Neural cell (in vitro differentiated cells): ENCODE measurements at regions not wholly inside any gene's neighbourhood (a gene's known extent, or its start where the extent isn't known, plus 50 kb on each side); places are given as distances from the start of the nearest gene placed in this dataset.

Experiments used
- H2AFZ ChIP-seq: fragments of 200-600, 300-800 bp; sonication (generic), shearing (Covaris generic); 2 replicates; pipeline ENCODE4 v1.6.0; 2014; ENCODE audit warnings: low read depth, mild to moderate bottlenecking, antibody characterized with exemption, low read length, moderate library complexity
- H3F3A ChIP-seq: fragments of 200-600 bp; shearing (Covaris generic); 2 replicates; pipeline ENCODE4 v1.6.1; 2016; ENCODE audit warnings: mild to moderate bottlenecking, moderate library complexity, mixed read lengths, antibody characterized with exemption, low read length; ENCODE audit not compliant: insufficient read depth, poor library complexity, severe bottlenecking
- H3K27ac ChIP-seq: fragments of 200-600, 300-800 bp; sonication (generic), shearing (Covaris generic); 2 replicates; pipeline ENCODE4 v1.5.1; 2014; ENCODE audit warnings: mild to moderate bottlenecking, low read length, moderate library complexity
- H3K27me3 ChIP-seq: fragments of 300-800, 200-600 bp; sonication (generic), shearing (Covaris generic); 2 replicates; pipeline ENCODE4 v1.6.0; 2014; ENCODE audit warnings: mild to moderate bottlenecking, low read depth, low read length, moderate library complexity; ENCODE audit not compliant: insufficient read depth
- H3K36me3 ChIP-seq: fragments of 300-800, 200-600 bp; sonication (generic), shearing (Covaris generic); 2 replicates; pipeline ENCODE4 v1.5.1; 2014; ENCODE audit warnings: mild to moderate bottlenecking, antibody characterized with exemption, low read length, moderate library complexity; ENCODE audit not compliant: insufficient read depth
- H3K4me2 ChIP-seq: fragments of 300-800, 200-600 bp; sonication (generic), shearing (Covaris generic); 2 replicates; pipeline ENCODE4 v1.6.0; 2014; ENCODE audit warnings: mild to moderate bottlenecking, low read length
- H3K4me3 ChIP-seq: fragments of 300-800, 200-600 bp; sonication (generic), shearing (Covaris generic); 2 replicates; pipeline ENCODE4 v1.5.1; 2014; ENCODE audit warnings: mild to moderate bottlenecking, low read length, moderate library complexity
- H3K79me2 ChIP-seq: fragments of 200-600 bp; shearing (Covaris generic); replicated peaks from 2 replicates; pipeline ENCODE4 v1.6.0; 2014; ENCODE audit warnings: mild to moderate bottlenecking, low read length, moderate library complexity; ENCODE audit not compliant: insufficient read depth
- H3K9ac ChIP-seq: fragments of 300-800, 200-600 bp; sonication (generic), shearing (Covaris generic); 2 replicates; pipeline ENCODE4 v1.6.1; 2016; ENCODE audit warnings: mild to moderate bottlenecking, low read length, mixed read lengths
- H3K9me2 ChIP-seq: fragments of 200-600 bp; shearing (Covaris generic); 2 replicates; pipeline ENCODE4 v1.6.1; 2016; ENCODE audit warnings: mild to moderate bottlenecking, low read length, mixed read lengths; ENCODE audit not compliant: insufficient read depth
- H3K9me3 ChIP-seq: fragments of 200-600, 300-800 bp; sonication (generic), shearing (Covaris generic); 2 replicates; pipeline ENCODE4 v1.6.1; 2016; ENCODE audit warnings: mild to moderate bottlenecking, mixed run types, low read length, moderate library complexity, mixed read lengths
- H4K20me1 ChIP-seq: fragments of 200-600 bp; shearing (Covaris generic); 2 replicates; pipeline ENCODE4 v1.6.1; 2016; ENCODE audit warnings: mild to moderate bottlenecking, mixed run types; ENCODE audit not compliant: insufficient read depth
- EP300 ChIP-seq: fragments of 450-650 bp; conservative IDR thresholded peaks from 2 replicates; pipeline ENCODE4 v1.6.1; 2014; ENCODE audit warnings: antibody characterized with exemption, mild to moderate bottlenecking, moderate library complexity; ENCODE audit not compliant: poor library complexity, severe bottlenecking
- EZH2 ChIP-seq: fragments of 200-600, 300-800 bp; shearing (Covaris generic), sonication (generic); IDR thresholded peaks from 2 replicates; pipeline ENCODE4 v1.6.1; 2014; ENCODE audit warnings: antibody characterized with exemption, low read length, borderline replicate concordance, mild to moderate bottlenecking; ENCODE audit not compliant: insufficient read depth, poor library complexity, severe bottlenecking
- MXI1 ChIP-seq: fragments of 450-650 bp; conservative IDR thresholded peaks from 2 replicates; pipeline ENCODE4 v1.6.1; 2014; ENCODE audit warnings: antibody characterized with exemption, mild to moderate bottlenecking; ENCODE audit not compliant: poor library complexity, severe bottlenecking
- POLR2AphosphoS5 ChIP-seq: IDR thresholded peaks from 2 replicates; pipeline ENCODE4 v1.6.1; 2012
- RAD21 ChIP-seq: fragments of 450-650 bp; conservative IDR thresholded peaks from 2 replicates; pipeline ENCODE4 v1.6.1; 2014; ENCODE audit warnings: antibody characterized with exemption, mild to moderate bottlenecking, moderate library complexity
- REST ChIP-seq: IDR thresholded peaks from 2 replicates; pipeline ENCODE4 v1.6.1; 2012; ENCODE audit warnings: borderline replicate concordance
- SMC3 ChIP-seq: fragments of 450-650 bp; conservative IDR thresholded peaks from 2 replicates; pipeline ENCODE4 v1.6.1; 2014; ENCODE audit warnings: antibody characterized with exemption, mild to moderate bottlenecking, moderate library complexity; ENCODE audit not compliant: poor library complexity
- TAF1 ChIP-seq: IDR thresholded peaks from 2 replicates; pipeline ENCODE4 v1.6.1; 2012; ENCODE audit warnings: low read depth
- TF ChIP-seq, protein P1 (sequence below): fragments of 450-650 bp; IDR thresholded peaks from 2 replicates; pipeline ENCODE4 v1.5.1; 2014; ENCODE audit warnings: antibody characterized with exemption, mild to moderate bottlenecking, moderate library complexity; ENCODE audit not compliant: poor library complexity, severe bottlenecking

- TF ChIP-seq TAF1 (no peak), POLR2AphosphoS5 (no peak), EP300 (no peak)
These were observed 475.3 kb downstream of the RIT2 start (continued) for GRCh38 chr18:42640160-42640559.

- Histone ChIP-seq H3K9me3 (no peaks in the 10 kb centered on the region), H3K27ac (no peak overlapping the region), H4K20me1 (no peaks in the 10 kb centered on the region), H3K9me2 (no peaks in the 10 kb centered on the region), H2AFZ (no peak overlapping the region), H3K79me2 (no peaks in the 10 kb centered on the region), H3K27me3 (no peaks in the 10 kb centered on the region), H3K4me2 (no peak overlapping the region), H3F3A (no peaks in the 10 kb centered on the region), H3K9ac (no peak overlapping the region), H3K4me3 (no peak overlapping the region), H3K36me3 (no peaks in the 10 kb centered on the region)
- TF ChIP-seq EP300 (no peak), POLR2AphosphoS5 (no peak), RAD21 (no peak), SMC3 (no peak), REST (no peak), EZH2 (no peak), MXI1 (no peak), TAF1 (no peak)
- TF ChIP-seq, protein P1, sequence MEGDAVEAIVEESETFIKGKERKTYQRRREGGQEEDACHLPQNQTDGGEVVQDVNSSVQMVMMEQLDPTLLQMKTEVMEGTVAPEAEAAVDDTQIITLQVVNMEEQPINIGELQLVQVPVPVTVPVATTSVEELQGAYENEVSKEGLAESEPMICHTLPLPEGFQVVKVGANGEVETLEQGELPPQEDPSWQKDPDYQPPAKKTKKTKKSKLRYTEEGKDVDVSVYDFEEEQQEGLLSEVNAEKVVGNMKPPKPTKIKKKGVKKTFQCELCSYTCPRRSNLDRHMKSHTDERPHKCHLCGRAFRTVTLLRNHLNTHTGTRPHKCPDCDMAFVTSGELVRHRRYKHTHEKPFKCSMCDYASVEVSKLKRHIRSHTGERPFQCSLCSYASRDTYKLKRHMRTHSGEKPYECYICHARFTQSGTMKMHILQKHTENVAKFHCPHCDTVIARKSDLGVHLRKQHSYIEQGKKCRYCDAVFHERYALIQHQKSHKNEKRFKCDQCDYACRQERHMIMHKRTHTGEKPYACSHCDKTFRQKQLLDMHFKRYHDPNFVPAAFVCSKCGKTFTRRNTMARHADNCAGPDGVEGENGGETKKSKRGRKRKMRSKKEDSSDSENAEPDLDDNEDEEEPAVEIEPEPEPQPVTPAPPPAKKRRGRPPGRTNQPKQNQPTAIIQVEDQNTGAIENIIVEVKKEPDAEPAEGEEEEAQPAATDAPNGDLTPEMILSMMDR, result no peak
These were observed 473.5 kb downstream of the RIT2 start for GRCh38 chr18:42641996-42642395.

- H3K4me2 ChIP-seq, result no peak overlapping the region
- no peaks in the 10 kb centered on the region for H4K20me1 ChIP-seq
- H3K4me3 ChIP-seq, result no peak overlapping the region
- H3F3A ChIP-seq, result no peaks in the 10 kb centered on the region
- no peaks in the 10 kb centered on the region for H3K9me3 ChIP-seq
- TF ChIP-seq REST (no peak), EZH2 (no peak), SMC3 (no peak)
- no peak overlapping the region for H2AFZ ChIP-seq
- H3K36me3 ChIP-seq, result no peaks in the 10 kb centered on the region
- H3K27me3 ChIP-seq, result no peaks in the 10 kb centered on the region
- H3K9ac ChIP-seq, result no peak overlapping the region
- no peaks in the 10 kb centered on the region for H3K9me2 ChIP-seq
- H3K79me2 ChIP-seq, result no peaks in the 10 kb centered on the region
- H3K27ac ChIP-seq, result no peak overlapping the region
These were observed 470.8 kb downstream of the RIT2 start for GRCh38 chr18:42644729-42645131.
